Fibroblast of lung (primary cell): ENCODE measurements at regions not wholly inside any gene's neighbourhood (a gene's known extent, or its start where the extent isn't known, plus 50 kb on each side); places are given as distances from the start of the nearest gene placed in this dataset.

Experiments used
- DNase-seq, 2 donors: peaks; one replicate each; pipeline versions ENCODE4 v3.0.0 to v3.0.0-alpha.2; 2010; ENCODE audit warnings: low read depth in 2 of 2
- H2AFZ ChIP-seq: 2 replicates; pipeline ENCODE4 v1.5.1; 2012; ENCODE audit warnings: low read length, control low read depth, inconsistent platforms
- H3K27ac ChIP-seq: 2 replicates; pipeline ENCODE4 v1.5.1; 2011; ENCODE audit warnings: low read length, control low read depth; ENCODE audit not compliant: insufficient read depth
- H3K27me3 ChIP-seq: 2 replicates; pipeline ENCODE4 v1.5.1; 2011; ENCODE audit warnings: mild to moderate bottlenecking, low read length; ENCODE audit not compliant: control insufficient read depth, insufficient read depth
- H3K36me3 ChIP-seq: 2 replicates; pipeline ENCODE4 v1.5.1; 2011; ENCODE audit warnings: low read length; ENCODE audit not compliant: control insufficient read depth, insufficient read depth
- H3K4me1 ChIP-seq: 2 replicates; pipeline ENCODE4 v1.5.1; 2011; ENCODE audit warnings: low read length; ENCODE audit not compliant: control insufficient read depth, insufficient read depth; ENCODE audit errors: extremely low read depth
- H3K4me2 ChIP-seq: 2 replicates; pipeline ENCODE4 v1.5.1; 2011; ENCODE audit warnings: low read length, control low read depth; ENCODE audit not compliant: insufficient read depth; ENCODE audit errors: extremely low read depth
- H3K4me3 ChIP-seq, 4 experiments: fragments of 200-600 bp in 1 of 4; sonication (generic) in 1 of 4; replicated peaks in 1 of 4; 2 replicates each; pipeline ENCODE4 v1.5.1; 2011 to 2016; ENCODE audit warnings: low read length in 4 of 4, low read depth in 3 of 4, mild to moderate bottlenecking in 3 of 4, control low read depth in 2 of 4, inconsistent platforms in 1 of 4, mixed read lengths in 1 of 4; ENCODE audit not compliant: insufficient read depth in 1 of 4; ENCODE audit errors: control extremely low read depth in 1 of 4
- H3K79me2 ChIP-seq: 2 replicates; pipeline ENCODE4 v1.5.1; 2012; ENCODE audit warnings: mild to moderate bottlenecking, low read length, inconsistent platforms; ENCODE audit not compliant: control insufficient read depth, insufficient read depth
- H3K9ac ChIP-seq: 2 replicates; pipeline ENCODE4 v1.5.1; 2011; ENCODE audit warnings: mild to moderate bottlenecking, low read length, control low read depth; ENCODE audit not compliant: insufficient read depth
- H3K9me3 ChIP-seq: 2 replicates; pipeline ENCODE4 v1.5.1; 2012; ENCODE audit warnings: low read depth, low read length; ENCODE audit not compliant: control insufficient read depth, insufficient read depth
- H4K20me1 ChIP-seq: 2 replicates; pipeline ENCODE4 v1.5.1; 2011; ENCODE audit warnings: low read length; ENCODE audit not compliant: control insufficient read depth, insufficient read depth; ENCODE audit errors: extremely low read depth
- CTCF ChIP-seq, 2 donors: IDR thresholded peaks in 1 of 2; conservative IDR thresholded peaks in 1 of 2; 1 replicate in 1 of 2; 2 replicates in 1 of 2; pipeline ENCODE4 v1.5.1; 2011 to 2012; ENCODE audit warnings: low read length in 2 of 2, control low read depth in 1 of 2, inconsistent platforms in 1 of 2, low read depth in 1 of 2, mild to moderate bottlenecking in 1 of 2
- EZH2 ChIP-seq: IDR thresholded peaks from 2 replicates; pipeline ENCODE4 v1.5.1; 2012; ENCODE audit warnings: low read length, control low read depth, mild to moderate bottlenecking; ENCODE audit errors: missing control alignments

- TF ChIP-seq CTCF (conservative IDR thresholded peaks at IDR 0.05 in 1 of 2, IDR thresholded peaks at IDR 0.05 in 1 of 2; ENCODE audit: low read depth in 1 of 2, low read length in 2 of 2) (no peak), EZH2 (no peak)
- no peaks in the 10 kb centered on the region for H3K79me2 ChIP-seq
- no peaks in the 10 kb centered on the region for H3K4me1 ChIP-seq
- no peak for DNase-seq
- H3K9ac ChIP-seq, result no peak overlapping the region
- H3K36me3 ChIP-seq, result no peaks in the 10 kb centered on the region
- no peaks in the 10 kb centered on the region for H4K20me1 ChIP-seq
- no peak overlapping the region for H2AFZ ChIP-seq
- no peak overlapping the region for H3K27ac ChIP-seq
- no peak overlapping the region for H3K4me3 ChIP-seq
- no peaks in the 10 kb centered on the region for H3K27me3 ChIP-seq
- H3K4me2 ChIP-seq, result no peak overlapping the region
- H3K9me3 ChIP-seq, result no peaks in the 10 kb centered on the region
Measured at GRCh38 chr2:6297238-6297637, 568.5 kb downstream of the CMPK2 start.

GRCh38 chr2:6301426-6301825 lies 564.3 kb downstream of the CMPK2 start:
- Histone ChIP-seq H3K4me3 (no peak overlapping the region), H3K9me3 (no peaks in the 10 kb centered on the region), H3K27ac (no peak overlapping the region), H3K36me3 (no peaks in the 10 kb centered on the region), H3K79me2 (no peaks in the 10 kb centered on the region), H4K20me1 (no peaks in the 10 kb centered on the region), H3K4me1 (no peaks in the 10 kb centered on the region), H3K4me2 (no peak overlapping the region), H3K27me3 (no peaks in the 10 kb centered on the region), H2AFZ (no peak overlapping the region), H3K9ac (no peak overlapping the region)
- no peak for DNase-seq
- TF ChIP-seq CTCF (conservative IDR thresholded peaks at IDR 0.05 in 1 of 2, IDR thresholded peaks at IDR 0.05 in 1 of 2; ENCODE audit: low read depth in 1 of 2, low read length in 2 of 2), result no peak
- no peak for TF ChIP-seq EZH2

GRCh38 chr2:6308986-6309385 lies 556.7 kb downstream of the CMPK2 start:
- Histone ChIP-seq H3K4me2 (no peak overlapping the region), H3K4me3 (no peak overlapping the region), H3K9me3 (no peaks in the 10 kb centered on the region), H3K79me2 (no peaks in the 10 kb centered on the region), H4K20me1 (no peaks in the 10 kb centered on the region), H3K4me1 (no peaks in the 10 kb centered on the region), H2AFZ (no peak overlapping the region), H3K27ac (no peak overlapping the region), H3K9ac (no peak overlapping the region), H3K36me3 (no peaks in the 10 kb centered on the region), H3K27me3 (no peaks in the 10 kb centered on the region)
- no peak for DNase-seq
- no peak for TF ChIP-seq CTCF (conservative IDR thresholded peaks at IDR 0.05 in 1 of 2, IDR thresholded peaks at IDR 0.05 in 1 of 2; ENCODE audit: low read depth in 1 of 2, low read length in 2 of 2)
- no peak for TF ChIP-seq EZH2
